Cardiac muscle cell (in vitro differentiated cells and primary cell): ENCODE measurements at regions not wholly inside any gene's neighbourhood (a gene's known extent, or its start where the extent isn't known, plus 50 kb on each side); places are given as distances from the start of the nearest gene placed in this dataset.
"Not testable (repeated sequence)": the region's sequence is repeated elsewhere in the genome, so short reads cannot be mapped to it uniquely, and the experiment has no call there.

Source experiments
- DNase-seq, 2 donors: peaks; one replicate each; pipeline versions ENCODE4 v3.0.0 to v3.0.0-alpha.2; 2010 to 2017; ENCODE audit warnings: low read depth in 1 of 2, low spot score in 1 of 2
- H3K27ac ChIP-seq: fragments of 200-600 bp; sonication (generic); 2 replicates; pipeline ENCODE4 v1.5.1; 2016
- H3K27me3 ChIP-seq: fragments of 200-600 bp; sonication (generic); 2 replicates; pipeline ENCODE4 v1.6.0; 2016; ENCODE audit warnings: control low read depth
- H3K36me3 ChIP-seq: fragments of 200-600 bp; sonication (generic); 2 replicates; pipeline ENCODE4 v1.5.1; 2016; ENCODE audit warnings: control low read depth
- H3K4me1 ChIP-seq: fragments of 200-600 bp; sonication (generic); 2 replicates; pipeline ENCODE4 v1.8.1; 2017; ENCODE audit warnings: low read depth, mild to moderate bottlenecking, mixed run types
- H3K4me3 ChIP-seq: fragments of 200-600 bp; sonication (generic); 2 replicates; pipeline ENCODE4 v1.5.1; 2016; ENCODE audit warnings: mild to moderate bottlenecking
- H3K9me3 ChIP-seq: fragments of 200-600 bp; sonication (generic); 2 replicates; pipeline ENCODE4 v1.5.1; 2017; ENCODE audit warnings: low read depth, mild to moderate bottlenecking, control low read depth
- TF ChIP-seq, protein P1 (sequence below): IDR thresholded peaks from 2 replicates; pipeline ENCODE4 v1.5.1; 2012; ENCODE audit warnings: low read depth, mild to moderate bottlenecking, low read length

DNA sequence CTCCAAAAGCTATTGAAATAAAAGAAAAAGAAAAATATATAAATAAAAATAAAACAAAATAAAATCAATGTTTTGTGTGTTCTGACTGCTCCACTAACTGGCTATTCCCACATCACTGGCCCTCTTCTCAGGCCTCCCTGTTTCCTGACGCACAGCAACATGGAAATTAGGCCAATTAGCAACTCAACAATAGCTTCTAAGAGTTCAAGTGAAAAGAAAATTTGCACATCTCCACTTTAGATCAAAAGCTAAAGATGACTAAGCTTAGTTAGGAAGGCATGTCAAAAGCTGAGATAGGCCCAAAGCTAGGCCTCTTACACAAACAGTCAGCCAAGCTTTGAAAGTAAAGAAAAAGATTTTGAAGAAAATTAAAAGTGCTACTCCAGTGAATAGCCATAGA lies 200.8 kb downstream of the DUSP6 start:
- no peak for DNase-seq
- Histone ChIP-seq H3K4me1 (no peaks in the 10 kb centered on the region), H3K27ac (no peak overlapping the region), H3K9me3 (no peaks in the 10 kb centered on the region), H3K27me3 (no peaks in the 10 kb centered on the region), H3K36me3 (no peaks in the 10 kb centered on the region), H3K4me3 (no peak overlapping the region)
- TF ChIP-seq, protein P1, sequence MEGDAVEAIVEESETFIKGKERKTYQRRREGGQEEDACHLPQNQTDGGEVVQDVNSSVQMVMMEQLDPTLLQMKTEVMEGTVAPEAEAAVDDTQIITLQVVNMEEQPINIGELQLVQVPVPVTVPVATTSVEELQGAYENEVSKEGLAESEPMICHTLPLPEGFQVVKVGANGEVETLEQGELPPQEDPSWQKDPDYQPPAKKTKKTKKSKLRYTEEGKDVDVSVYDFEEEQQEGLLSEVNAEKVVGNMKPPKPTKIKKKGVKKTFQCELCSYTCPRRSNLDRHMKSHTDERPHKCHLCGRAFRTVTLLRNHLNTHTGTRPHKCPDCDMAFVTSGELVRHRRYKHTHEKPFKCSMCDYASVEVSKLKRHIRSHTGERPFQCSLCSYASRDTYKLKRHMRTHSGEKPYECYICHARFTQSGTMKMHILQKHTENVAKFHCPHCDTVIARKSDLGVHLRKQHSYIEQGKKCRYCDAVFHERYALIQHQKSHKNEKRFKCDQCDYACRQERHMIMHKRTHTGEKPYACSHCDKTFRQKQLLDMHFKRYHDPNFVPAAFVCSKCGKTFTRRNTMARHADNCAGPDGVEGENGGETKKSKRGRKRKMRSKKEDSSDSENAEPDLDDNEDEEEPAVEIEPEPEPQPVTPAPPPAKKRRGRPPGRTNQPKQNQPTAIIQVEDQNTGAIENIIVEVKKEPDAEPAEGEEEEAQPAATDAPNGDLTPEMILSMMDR, result no peak

- not testable (repeated sequence) for H3K36me3 ChIP-seq, H3K4me1 ChIP-seq, DNase-seq, H3K9me3 ChIP-seq, H3K27ac ChIP-seq, H3K27me3 ChIP-seq, H3K4me3 ChIP-seq
Measured at GRCh38 chr12:89150789-89151188, 201.5 kb downstream of the DUSP6 start.

DNA sequence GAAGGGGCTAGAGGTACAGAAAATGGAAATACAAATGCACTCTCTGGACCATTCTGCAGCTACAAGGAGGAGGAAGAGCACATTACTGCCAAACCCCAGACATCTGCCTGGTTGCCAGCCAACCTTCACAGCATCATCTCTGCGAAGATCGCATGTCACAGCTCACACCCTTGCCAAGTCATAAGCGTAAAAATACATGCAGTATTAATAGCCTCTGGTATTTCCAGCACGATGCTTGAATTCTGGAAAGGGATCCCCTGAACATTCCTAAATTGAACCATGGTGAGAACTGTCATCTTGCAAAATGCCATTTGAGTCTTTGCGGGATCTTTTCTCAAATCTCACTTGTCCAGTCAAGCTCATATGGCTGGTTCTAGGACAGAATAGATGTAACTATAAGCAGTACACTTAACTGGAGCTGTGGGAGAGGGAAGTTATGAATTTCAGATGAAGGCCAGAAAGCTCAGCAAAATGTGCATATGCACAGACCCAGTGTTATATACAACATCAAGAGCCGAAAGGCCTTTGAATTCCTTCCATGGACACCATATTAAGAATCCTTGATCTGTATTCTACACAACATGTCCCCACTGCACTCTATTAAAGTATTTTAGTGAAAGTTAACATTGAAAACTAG lies 211.6 kb downstream of the DUSP6 start:
- H3K36me3 ChIP-seq, result no peaks in the 10 kb centered on the region
- H3K4me3 ChIP-seq, result no peak overlapping the region
- peak in 1 of 2 donors; percentile 79 for DNase-seq
- peaks cover 9% of the 10 kb centered on the region for H3K4me1 ChIP-seq
- TF ChIP-seq, protein P1, result no peak
- no peak overlapping the region for H3K27ac ChIP-seq
- no peaks in the 10 kb centered on the region for H3K27me3 ChIP-seq
- no peaks in the 10 kb centered on the region for H3K9me3 ChIP-seq

- Histone ChIP-seq H3K4me1 (peaks cover 9% of the 10 kb centered on the region), H3K27me3 (no peaks in the 10 kb centered on the region), H3K9me3 (no peaks in the 10 kb centered on the region), H3K4me3 (no peak overlapping the region), H3K27ac (no peak overlapping the region), H3K36me3 (no peaks in the 10 kb centered on the region)
- no peak for DNase-seq
- TF ChIP-seq, protein P1, result no peak
Measured at GRCh38 chr12:89140141-89140540, 212.2 kb downstream of the DUSP6 start.

DNA sequence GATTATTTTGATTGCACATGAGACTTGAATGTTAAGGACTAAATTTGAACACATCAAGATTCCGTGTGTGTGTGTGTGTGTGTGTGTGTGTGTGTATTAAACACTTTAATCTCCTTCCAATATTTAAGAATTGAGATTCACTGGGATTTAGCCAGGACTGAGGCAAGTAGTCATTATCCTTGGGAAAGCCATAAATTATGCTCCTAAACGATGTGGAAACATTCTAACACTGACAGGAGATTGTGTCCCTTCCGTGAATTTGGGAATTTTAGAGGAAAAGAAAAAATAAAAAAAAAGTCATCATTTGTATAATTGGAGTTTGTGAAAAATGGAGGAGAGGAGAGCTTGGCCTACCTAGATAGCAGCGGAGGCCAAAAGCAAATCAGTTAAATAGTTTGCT lies 212.9 kb downstream of the DUSP6 start:
- no peaks in the 10 kb centered on the region for H3K9me3 ChIP-seq
- no peaks in the 10 kb centered on the region for H3K36me3 ChIP-seq
- TF ChIP-seq, protein P1, result no peak
- peaks cover 14% of the 10 kb centered on the region for H3K4me1 ChIP-seq
- no peak overlapping the region for H3K4me3 ChIP-seq
- no peak for DNase-seq
- H3K27ac ChIP-seq, result no peak overlapping the region
- no peaks in the 10 kb centered on the region for H3K27me3 ChIP-seq

- H3K4me1 ChIP-seq, result peaks cover 23% of the 10 kb centered on the region
- DNase-seq, result no peak
- H3K27me3 ChIP-seq, result no peaks in the 10 kb centered on the region
- no peaks in the 10 kb centered on the region for H3K36me3 ChIP-seq
- no peak overlapping the region for H3K4me3 ChIP-seq
- no peak overlapping the region for H3K27ac ChIP-seq
- TF ChIP-seq, protein P1, result no peak
- H3K9me3 ChIP-seq, result no peaks in the 10 kb centered on the region
Measured at GRCh38 chr12:89138048-89138852, 214.1 kb downstream of the DUSP6 start.
